Ishikawa (cell line): ENCODE measurements at regions not wholly inside any gene's neighbourhood (a gene's known extent, or its start where the extent isn't known, plus 50 kb on each side); places are given as distances from the start of the nearest gene placed in this dataset.

ENCODE experiments used
- CEBPB ChIP-seq: IDR thresholded peaks from 2 replicates; pipeline ENCODE4 v1.6.1; 2012
- CREB1 ChIP-seq: IDR thresholded peaks from 2 replicates; pipeline ENCODE4 v1.6.1; 2012; ENCODE audit warnings: low read depth
- EGR1 ChIP-seq: IDR thresholded peaks from 2 replicates; pipeline ENCODE4 v1.6.1; 2012
- EP300 ChIP-seq: IDR thresholded peaks from 2 replicates; pipeline ENCODE4 v1.6.1; 2012; ENCODE audit warnings: borderline replicate concordance
- FOXM1 ChIP-seq: IDR thresholded peaks from 2 replicates; pipeline ENCODE4 v1.6.1; 2012; ENCODE audit warnings: low read depth, borderline replicate concordance
- NFIC ChIP-seq: IDR thresholded peaks from 2 replicates; pipeline ENCODE4 v1.6.1; 2012
- RAD21 ChIP-seq: IDR thresholded peaks from 2 replicates; pipeline ENCODE4 v1.6.1; 2012; ENCODE audit warnings: low read depth
- TAF1 ChIP-seq: IDR thresholded peaks from 2 replicates; pipeline ENCODE4 v1.6.1; 2012; ENCODE audit warnings: low read depth, mild to moderate bottlenecking
- TCF12 ChIP-seq: IDR thresholded peaks from 2 replicates; pipeline ENCODE4 v1.6.1; 2012; ENCODE audit warnings: low read depth
- TEAD4 ChIP-seq: IDR thresholded peaks from 2 replicates; pipeline ENCODE4 v1.6.1; 2012
- YY1 ChIP-seq: IDR thresholded peaks from 2 replicates; pipeline ENCODE4 v1.6.1; 2012; ENCODE audit warnings: low read depth
- ZBTB7A ChIP-seq: IDR thresholded peaks from 2 replicates; pipeline ENCODE4 v1.6.1; 2012; ENCODE audit warnings: low read depth
- TF ChIP-seq, protein P1 (sequence below): IDR thresholded peaks from 2 replicates; pipeline ENCODE4 v1.6.1; 2012
- TF ChIP-seq, protein P2 (sequence below): IDR thresholded peaks from 2 replicates; pipeline ENCODE4 v1.6.1; 2012; ENCODE audit warnings: low read depth, mild to moderate bottlenecking
- TF ChIP-seq, protein P3 (sequence below): IDR thresholded peaks from 2 replicates; pipeline ENCODE4 v1.6.1; 2012

DNA sequence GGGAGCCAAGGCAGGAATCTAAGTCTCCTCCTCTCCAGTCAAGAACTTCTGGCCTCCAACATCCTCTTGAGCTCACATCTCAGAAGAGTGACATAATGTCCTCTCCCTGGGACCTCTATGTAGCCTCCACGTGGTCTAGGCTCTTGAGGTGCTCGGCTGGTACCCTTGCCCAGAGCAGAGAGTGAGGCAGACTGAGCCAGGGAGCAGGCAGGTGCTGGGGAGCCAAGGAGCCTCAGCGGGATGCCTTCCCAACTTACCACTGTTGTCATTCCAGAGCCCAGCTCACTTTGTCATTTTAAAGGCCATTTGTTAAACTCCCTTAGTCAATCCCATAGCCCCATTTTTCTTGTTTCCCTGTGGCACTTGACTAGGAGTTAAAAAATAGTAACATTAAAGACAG is 52.1 kb upstream of the DUSP22 start:
- TF ChIP-seq RAD21 = no peak
- TF ChIP-seq, protein P1, sequence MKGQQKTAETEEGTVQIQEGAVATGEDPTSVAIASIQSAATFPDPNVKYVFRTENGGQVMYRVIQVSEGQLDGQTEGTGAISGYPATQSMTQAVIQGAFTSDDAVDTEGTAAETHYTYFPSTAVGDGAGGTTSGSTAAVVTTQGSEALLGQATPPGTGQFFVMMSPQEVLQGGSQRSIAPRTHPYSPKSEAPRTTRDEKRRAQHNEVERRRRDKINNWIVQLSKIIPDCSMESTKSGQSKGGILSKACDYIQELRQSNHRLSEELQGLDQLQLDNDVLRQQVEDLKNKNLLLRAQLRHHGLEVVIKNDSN = no peak
- TF ChIP-seq EGR1 = no peak
- TF ChIP-seq, protein P2, sequence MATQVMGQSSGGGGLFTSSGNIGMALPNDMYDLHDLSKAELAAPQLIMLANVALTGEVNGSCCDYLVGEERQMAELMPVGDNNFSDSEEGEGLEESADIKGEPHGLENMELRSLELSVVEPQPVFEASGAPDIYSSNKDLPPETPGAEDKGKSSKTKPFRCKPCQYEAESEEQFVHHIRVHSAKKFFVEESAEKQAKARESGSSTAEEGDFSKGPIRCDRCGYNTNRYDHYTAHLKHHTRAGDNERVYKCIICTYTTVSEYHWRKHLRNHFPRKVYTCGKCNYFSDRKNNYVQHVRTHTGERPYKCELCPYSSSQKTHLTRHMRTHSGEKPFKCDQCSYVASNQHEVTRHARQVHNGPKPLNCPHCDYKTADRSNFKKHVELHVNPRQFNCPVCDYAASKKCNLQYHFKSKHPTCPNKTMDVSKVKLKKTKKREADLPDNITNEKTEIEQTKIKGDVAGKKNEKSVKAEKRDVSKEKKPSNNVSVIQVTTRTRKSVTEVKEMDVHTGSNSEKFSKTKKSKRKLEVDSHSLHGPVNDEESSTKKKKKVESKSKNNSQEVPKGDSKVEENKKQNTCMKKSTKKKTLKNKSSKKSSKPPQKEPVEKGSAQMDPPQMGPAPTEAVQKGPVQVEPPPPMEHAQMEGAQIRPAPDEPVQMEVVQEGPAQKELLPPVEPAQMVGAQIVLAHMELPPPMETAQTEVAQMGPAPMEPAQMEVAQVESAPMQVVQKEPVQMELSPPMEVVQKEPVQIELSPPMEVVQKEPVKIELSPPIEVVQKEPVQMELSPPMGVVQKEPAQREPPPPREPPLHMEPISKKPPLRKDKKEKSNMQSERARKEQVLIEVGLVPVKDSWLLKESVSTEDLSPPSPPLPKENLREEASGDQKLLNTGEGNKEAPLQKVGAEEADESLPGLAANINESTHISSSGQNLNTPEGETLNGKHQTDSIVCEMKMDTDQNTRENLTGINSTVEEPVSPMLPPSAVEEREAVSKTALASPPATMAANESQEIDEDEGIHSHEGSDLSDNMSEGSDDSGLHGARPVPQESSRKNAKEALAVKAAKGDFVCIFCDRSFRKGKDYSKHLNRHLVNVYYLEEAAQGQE = no peak
- no peak for TF ChIP-seq CREB1
- TF ChIP-seq TAF1 = no peak
- no peak for TF ChIP-seq CEBPB
- no peak for TF ChIP-seq TCF12
- no peak for TF ChIP-seq YY1
- no peak for TF ChIP-seq EP300
- TF ChIP-seq, protein P3, sequence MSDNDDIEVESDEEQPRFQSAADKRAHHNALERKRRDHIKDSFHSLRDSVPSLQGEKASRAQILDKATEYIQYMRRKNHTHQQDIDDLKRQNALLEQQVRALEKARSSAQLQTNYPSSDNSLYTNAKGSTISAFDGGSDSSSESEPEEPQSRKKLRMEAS = no peak
- no peak for TF ChIP-seq ZBTB7A
- no peak for TF ChIP-seq TEAD4
- no peak for TF ChIP-seq NFIC
- TF ChIP-seq FOXM1 = no peak

DNA sequence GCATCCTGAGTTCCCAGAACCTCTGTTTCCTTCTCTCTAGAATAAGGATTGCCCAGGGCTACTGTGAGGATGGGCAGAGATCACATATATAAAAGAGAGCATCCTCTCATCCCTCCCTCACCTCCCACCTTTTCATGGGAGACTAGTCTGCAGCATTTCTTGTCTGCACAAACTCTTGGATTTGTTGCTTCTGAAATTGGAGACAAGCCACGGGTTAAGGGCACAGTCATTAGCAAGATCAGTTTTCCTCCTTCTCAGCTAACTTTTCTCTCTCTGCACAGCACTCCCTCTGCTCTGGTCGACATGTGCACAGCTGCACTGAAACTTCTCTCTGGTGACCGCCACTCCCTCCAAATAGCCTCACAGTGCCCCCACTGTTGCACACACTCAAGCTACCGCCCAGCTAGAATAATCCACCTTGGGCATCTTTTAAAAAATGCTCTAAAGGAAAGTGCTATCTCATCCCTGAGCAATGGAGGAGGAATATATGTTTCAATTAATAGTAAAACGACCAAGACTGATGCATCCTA is 50.9 kb upstream of the DUSP22 start:
- TF ChIP-seq EP300 = no peak
- TF ChIP-seq TEAD4 = no peak
- no peak for TF ChIP-seq CREB1
- no peak for TF ChIP-seq CEBPB
- TF ChIP-seq, protein P2 = no peak
- TF ChIP-seq TAF1 = no peak
- TF ChIP-seq, protein P3 = no peak
- TF ChIP-seq TCF12 = no peak
- TF ChIP-seq EGR1 = no peak
